SK-N-SH treated with all-trans-retinoic acid at 6 μM for 48 hours (cell line): ENCODE measurements at regions not wholly inside any gene's neighbourhood (a gene's known extent, or its start where the extent isn't known, plus 50 kb on each side); places are given as distances from the start of the nearest gene placed in this dataset.

Experiments
- ARNTL ChIP-seq: fragments of 450-650 bp; formaldehyde crosslinking; IDR thresholded peaks from 2 replicates; pipeline ENCODE4 v1.5.0; 2020; ENCODE audit warnings: low read depth, mild to moderate bottlenecking, moderate library complexity, borderline replicate concordance
- CSDC2 ChIP-seq: fragments of 250-450 bp; sonication (Bioruptor Pico); IDR thresholded peaks from 2 replicates; pipeline ENCODE4 v1.5.0; 2020; ENCODE audit warnings: mild to moderate bottlenecking, moderate library complexity
- PPARA ChIP-seq: fragments of 250-450 bp; sonication (Bioruptor Pico); IDR thresholded peaks from 2 replicates; pipeline ENCODE4 v1.5.0; 2020; ENCODE audit warnings: mild to moderate bottlenecking, borderline replicate concordance
- TOX ChIP-seq: fragments of 250-450 bp; sonication (Bioruptor Pico); IDR thresholded peaks from 2 replicates; pipeline ENCODE4 v1.8.0; 2021; ENCODE audit warnings: mild to moderate bottlenecking, moderate library complexity, borderline replicate concordance
- ZFP3 ChIP-seq: fragments of 250-450 bp; sonication (Bioruptor Pico); IDR thresholded peaks from 2 replicates; pipeline ENCODE4 v1.5.0; 2020; ENCODE audit warnings: mild to moderate bottlenecking, moderate library complexity
- ZFP30 ChIP-seq: fragments of 450-650 bp; formaldehyde crosslinking; IDR thresholded peaks from 2 replicates; pipeline ENCODE4 v1.5.0; 2022; ENCODE audit warnings: mild to moderate bottlenecking, moderate library complexity
- ZNF565 ChIP-seq: fragments of 450-650 bp; formaldehyde crosslinking; conservative IDR thresholded peaks from 2 replicates; pipeline ENCODE4 v1.5.0; 2020; ENCODE audit warnings: low read depth, mild to moderate bottlenecking, moderate library complexity
- TF ChIP-seq, protein P1 (sequence below): fragments of 250-450 bp; sonication (Bioruptor Pico); IDR thresholded peaks from 2 replicates; pipeline ENCODE4 v1.8.0; 2021; ENCODE audit warnings: low read depth, mild to moderate bottlenecking, moderate library complexity, borderline replicate concordance
- TF ChIP-seq, protein P2 (sequence below): fragments of 250-450 bp; sonication (Bioruptor Pico); IDR thresholded peaks from 2 replicates; pipeline ENCODE4 v1.8.0; 2020; ENCODE audit warnings: mild to moderate bottlenecking, moderate library complexity, borderline replicate concordance
- TF ChIP-seq, protein P3 (sequence below): fragments of 250-450 bp; sonication (Bioruptor Pico); IDR thresholded peaks from 2 replicates; pipeline ENCODE4 v1.5.0; 2020; ENCODE audit warnings: mild to moderate bottlenecking, moderate library complexity

DNA sequence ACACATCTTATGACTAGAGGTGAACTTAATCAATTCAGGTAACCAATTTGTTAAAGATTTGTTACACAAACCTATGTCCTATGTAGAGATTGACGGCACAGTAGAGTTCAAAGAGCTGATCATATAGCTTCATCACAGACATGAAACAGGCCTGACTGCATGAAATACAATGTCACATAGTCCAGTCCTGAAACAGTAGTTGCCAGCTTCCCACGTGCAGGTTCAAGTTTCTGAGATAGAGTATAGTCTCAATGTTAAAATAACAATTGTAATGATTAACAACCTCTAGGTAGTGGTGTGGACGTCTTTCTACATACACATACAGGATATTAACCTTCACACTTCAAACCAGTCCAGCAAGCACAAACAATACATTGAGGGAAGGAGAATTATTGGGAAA is 640.7 kb upstream of the SOX9 start:
- TF ChIP-seq ZFP30 (CRISPR knock-in tag) (no peak), PPARA (CRISPR knock-in tag) (no peak), ZFP3 (CRISPR knock-in tag) (no peak), TOX (no peak), ZNF565 (CRISPR knock-in tag) (no peak), ARNTL (CRISPR knock-in tag) (no peak), CSDC2 (no peak)
- TF ChIP-seq, protein P1, sequence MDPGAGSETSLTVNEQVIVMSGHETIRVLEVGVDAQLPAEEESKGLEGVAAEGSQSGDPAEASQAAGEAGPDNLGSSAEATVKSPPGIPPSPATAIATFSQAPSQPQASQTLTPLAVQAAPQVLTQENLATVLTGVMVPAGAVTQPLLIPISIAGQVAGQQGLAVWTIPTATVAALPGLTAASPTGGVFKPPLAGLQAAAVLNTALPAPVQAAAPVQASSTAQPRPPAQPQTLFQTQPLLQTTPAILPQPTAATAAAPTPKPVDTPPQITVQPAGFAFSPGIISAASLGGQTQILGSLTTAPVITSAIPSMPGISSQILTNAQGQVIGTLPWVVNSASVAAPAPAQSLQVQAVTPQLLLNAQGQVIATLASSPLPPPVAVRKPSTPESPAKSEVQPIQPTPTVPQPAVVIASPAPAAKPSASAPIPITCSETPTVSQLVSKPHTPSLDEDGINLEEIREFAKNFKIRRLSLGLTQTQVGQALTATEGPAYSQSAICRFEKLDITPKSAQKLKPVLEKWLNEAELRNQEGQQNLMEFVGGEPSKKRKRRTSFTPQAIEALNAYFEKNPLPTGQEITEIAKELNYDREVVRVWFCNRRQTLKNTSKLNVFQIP (CRISPR knock-in tag): no peak
- TF ChIP-seq, protein P2, sequence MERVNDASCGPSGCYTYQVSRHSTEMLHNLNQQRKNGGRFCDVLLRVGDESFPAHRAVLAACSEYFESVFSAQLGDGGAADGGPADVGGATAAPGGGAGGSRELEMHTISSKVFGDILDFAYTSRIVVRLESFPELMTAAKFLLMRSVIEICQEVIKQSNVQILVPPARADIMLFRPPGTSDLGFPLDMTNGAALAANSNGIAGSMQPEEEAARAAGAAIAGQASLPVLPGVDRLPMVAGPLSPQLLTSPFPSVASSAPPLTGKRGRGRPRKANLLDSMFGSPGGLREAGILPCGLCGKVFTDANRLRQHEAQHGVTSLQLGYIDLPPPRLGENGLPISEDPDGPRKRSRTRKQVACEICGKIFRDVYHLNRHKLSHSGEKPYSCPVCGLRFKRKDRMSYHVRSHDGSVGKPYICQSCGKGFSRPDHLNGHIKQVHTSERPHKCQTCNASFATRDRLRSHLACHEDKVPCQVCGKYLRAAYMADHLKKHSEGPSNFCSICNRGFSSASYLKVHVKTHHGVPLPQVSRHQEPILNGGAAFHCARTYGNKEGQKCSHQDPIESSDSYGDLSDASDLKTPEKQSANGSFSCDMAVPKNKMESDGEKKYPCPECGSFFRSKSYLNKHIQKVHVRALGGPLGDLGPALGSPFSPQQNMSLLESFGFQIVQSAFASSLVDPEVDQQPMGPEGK (CRISPR knock-in tag): no peak
- TF ChIP-seq, protein P3, sequence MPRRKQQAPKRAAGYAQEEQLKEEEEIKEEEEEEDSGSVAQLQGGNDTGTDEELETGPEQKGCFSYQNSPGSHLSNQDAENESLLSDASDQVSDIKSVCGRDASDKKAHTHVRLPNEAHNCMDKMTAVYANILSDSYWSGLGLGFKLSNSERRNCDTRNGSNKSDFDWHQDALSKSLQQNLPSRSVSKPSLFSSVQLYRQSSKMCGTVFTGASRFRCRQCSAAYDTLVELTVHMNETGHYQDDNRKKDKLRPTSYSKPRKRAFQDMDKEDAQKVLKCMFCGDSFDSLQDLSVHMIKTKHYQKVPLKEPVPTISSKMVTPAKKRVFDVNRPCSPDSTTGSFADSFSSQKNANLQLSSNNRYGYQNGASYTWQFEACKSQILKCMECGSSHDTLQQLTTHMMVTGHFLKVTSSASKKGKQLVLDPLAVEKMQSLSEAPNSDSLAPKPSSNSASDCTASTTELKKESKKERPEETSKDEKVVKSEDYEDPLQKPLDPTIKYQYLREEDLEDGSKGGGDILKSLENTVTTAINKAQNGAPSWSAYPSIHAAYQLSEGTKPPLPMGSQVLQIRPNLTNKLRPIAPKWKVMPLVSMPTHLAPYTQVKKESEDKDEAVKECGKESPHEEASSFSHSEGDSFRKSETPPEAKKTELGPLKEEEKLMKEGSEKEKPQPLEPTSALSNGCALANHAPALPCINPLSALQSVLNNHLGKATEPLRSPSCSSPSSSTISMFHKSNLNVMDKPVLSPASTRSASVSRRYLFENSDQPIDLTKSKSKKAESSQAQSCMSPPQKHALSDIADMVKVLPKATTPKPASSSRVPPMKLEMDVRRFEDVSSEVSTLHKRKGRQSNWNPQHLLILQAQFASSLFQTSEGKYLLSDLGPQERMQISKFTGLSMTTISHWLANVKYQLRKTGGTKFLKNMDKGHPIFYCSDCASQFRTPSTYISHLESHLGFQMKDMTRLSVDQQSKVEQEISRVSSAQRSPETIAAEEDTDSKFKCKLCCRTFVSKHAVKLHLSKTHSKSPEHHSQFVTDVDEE (CRISPR knock-in tag): no peak
